ENCODE measurements at regions not wholly inside any gene's neighbourhood (a gene's known extent, or its start where the extent isn't known, plus 50 kb on each side); places are given as distances from the start of the nearest gene placed in this dataset.
"Not testable (repeated sequence)": the region's sequence is repeated elsewhere in the genome, so short reads cannot be mapped to it uniquely, and the experiment has no call there.

DNA sequence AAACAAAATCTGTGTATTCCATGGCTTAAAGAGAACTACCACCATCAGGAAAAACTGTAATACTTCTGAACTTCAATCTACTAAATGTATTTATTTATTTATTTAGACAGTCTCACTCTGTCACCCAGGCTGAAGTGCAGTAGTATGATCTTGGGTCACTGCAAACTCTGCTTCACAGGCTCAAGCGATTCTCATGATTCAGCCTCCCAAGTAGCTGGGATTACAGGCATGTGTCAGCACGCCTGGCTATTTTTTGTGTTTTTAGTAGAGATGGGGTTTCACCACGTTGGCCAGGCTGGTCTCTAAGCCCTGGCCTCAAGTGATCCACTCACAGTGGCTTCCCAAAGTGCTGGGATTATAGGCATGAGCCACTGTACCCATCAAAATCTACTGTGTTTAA lies 202.3 kb upstream of the POU1F1 start:
- DNase-seq: no peak

DNA sequence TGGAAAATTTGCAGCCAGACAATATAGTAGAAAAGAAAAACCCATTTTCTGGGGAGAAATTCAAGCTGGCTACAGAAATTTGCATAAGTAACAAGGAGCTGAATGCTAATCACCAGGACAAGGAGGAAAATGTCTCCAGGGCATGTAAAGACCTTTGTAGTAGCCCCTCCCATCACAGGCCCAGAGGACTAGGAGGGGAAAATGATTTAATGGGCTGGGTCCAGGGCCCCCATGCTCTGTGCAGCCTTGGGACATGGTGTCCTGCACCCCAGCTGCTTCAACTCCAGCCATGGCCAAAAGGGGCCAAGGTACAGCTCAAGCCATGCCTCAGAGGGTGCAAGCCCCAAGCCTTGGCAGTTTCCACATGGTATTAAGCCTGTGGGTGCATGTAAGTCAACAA lies 197.6 kb upstream of the POU1F1 start:
- no peak for DNase-seq

- peak; percentile 11 for DNase-seq
Observed at GRCh38 chr3:87468938-87469337, 192.6 kb upstream of the POU1F1 start.

DNA sequence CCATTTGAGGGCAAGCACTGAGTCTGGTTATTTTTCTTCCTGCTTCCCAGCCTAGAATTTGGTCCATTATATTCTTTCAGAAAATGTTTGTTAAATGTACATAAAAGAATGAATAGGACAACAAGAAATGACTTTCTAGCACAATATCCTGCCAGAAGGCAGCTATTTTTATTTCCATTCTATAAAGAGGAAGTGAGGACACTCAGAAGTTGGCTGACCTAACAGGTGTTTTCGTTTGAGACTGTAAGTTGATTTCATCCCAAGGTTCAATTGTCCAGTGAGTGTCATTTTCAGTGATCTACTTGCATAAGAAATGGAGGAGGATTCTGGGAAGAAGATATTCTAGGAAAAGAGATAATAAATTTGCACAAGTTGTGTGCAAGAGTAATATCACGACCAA lies 191.9 kb upstream of the POU1F1 start:
- DNase-seq: no peak

- DNase-seq: no peak
Observed at GRCh38 chr3:87462228-87462627, 185.8 kb upstream of the POU1F1 start.

GRCh38 chr3:87461443-87461842 lies 185.1 kb upstream of the POU1F1 start:
- no peak for DNase-seq

DNA sequence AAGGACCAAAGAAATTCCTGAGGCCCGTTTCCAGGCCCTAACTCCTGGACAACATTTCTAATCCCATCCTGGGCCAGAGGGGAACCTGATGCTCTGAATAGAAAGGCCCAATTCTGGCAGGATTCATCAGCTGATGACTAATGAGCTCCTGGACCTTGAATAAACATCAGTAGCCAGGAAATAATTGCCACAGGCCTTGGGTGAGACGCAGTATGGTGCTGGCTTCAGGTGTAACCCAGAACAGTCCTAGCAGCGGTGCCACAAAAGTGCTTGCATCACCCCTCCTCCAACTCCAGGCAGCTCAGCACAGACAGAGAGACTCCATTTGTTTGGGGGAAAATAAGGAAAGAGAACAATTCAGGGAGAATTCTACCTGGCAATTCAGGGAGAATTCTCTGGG lies 184.7 kb upstream of the POU1F1 start:
- no peak for DNase-seq

- no peak for DNase-seq
Observed at GRCh38 chr3:87448558-87448957, 172.2 kb upstream of the POU1F1 start.

DNA sequence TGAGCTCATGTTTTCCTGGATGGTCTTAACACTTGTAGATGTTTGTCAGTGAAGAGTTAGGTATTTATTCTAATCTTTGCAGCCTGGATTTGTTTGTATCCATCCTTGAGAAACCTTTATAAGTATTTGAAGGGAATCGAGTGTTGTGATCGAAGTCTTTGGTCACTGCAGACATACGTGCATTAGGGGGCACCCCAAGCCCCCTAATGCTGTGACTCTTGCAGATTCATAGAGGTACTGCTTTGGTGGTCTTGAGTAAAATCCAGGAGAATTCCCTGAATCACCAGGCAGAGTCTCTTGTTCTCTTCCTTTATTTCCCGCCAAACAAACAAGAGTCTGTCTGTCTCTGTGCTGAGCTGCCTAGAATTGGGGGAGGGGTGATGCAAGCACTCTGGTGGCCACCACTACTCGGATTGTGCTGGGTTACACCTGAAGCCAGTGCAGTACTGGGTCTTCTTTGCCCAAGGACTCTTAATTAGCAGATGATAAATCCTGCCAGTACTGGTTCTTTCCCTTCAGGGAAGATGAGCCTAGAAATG lies 170.5 kb upstream of the POU1F1 start:
- DNase-seq: no peak

- DNase-seq: no peak
Observed at GRCh38 chr3:87442470-87442869, 166.1 kb upstream of the POU1F1 start.

DNA sequence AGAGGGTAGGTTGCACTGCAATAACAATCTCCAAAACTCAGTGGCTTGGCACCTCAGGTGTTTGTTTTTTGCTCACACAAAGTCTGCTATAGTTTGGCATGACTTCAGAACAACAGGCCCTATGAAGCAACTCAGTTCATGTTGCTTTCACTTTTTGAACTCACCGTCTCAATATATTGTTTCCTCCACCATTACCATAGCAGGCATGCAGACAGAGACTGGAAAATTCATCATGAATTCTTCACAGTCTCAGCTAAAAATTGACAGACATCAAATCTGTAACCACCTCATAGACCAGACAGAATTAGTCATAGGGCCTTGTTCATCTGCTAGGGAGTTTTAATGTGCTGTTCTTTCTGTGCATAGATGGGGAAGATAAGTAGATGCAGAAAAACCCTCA lies 161.4 kb upstream of the POU1F1 start:
- DNase-seq: peak; percentile 44

GRCh38 chr3:87436781-87437543 lies 160.6 kb upstream of the POU1F1 start:
- DNase-seq: peak; percentile 79

DNA sequence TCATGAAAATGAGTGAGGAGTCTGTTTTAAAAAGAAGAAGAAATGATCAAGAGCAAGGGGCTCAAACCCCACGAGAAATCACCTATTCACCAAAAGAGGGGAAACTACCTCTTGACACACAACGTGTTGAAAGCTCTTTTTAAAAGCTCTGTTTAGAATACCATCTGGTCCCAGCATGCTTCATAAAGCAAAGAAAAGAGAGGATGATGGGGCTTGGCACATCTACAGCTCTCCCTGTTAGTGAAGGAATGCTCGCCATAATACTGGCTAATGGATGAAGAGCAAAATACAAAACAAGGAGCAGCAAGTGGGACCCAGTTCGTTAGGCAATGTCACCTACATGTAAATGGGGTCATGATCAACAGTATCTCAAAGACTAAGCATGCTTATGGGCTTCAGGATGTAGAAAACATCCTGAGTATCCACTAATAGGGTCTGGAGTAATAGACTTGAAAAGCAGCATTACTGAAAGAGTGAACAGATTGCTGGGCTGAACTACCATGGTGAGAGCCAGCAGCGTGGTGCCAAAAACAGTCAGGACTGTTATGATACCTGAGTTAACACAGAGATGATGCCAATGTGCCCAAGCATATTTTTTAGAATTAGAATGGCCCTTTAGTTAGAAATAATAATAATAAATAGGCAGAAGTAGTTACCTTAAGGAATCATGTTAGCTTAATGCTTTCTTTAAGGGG lies 159.7 kb upstream of the POU1F1 start:
- peak; percentile 18 for DNase-seq

DNA sequence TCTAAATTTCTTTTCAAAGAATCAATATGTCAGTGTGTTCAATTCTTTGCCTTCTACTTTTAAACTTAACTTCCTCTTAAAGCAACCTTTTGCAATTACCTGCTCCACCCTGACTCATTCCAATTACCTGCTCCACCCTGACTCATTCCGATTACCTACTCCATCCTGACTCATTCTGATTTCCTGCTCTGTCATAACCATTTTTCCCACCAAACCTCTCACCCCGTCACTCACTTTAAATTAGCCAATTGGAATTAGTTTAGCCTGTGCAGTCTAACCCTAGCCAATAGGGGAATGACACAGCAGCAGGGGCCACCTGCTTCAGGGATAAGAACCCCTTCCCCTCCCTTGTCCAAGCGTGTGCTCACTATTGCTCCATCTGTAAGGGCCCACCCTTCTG lies 157.1 kb upstream of the POU1F1 start:
- DNase-seq: not testable (repeated sequence)

DNA sequence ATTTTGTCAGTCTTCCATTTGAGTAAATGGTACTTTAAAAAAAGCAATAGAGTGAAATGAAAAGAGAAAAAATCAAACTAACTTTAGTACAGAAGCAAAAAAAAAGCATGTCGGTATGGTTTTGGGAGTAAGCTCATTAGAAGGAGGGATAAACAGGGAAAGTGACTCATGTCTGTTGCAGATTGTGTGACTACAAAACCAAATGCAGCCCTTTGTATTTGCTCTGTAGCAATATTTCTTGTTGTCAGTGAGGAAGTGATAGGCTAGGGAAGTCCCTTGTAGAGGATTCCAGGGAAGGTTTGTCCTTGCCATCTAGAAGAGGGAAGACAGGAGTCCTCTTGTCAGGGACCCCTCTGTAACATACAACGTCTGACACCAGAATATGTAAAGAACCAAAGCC lies 150.5 kb upstream of the POU1F1 start:
- peak; percentile 35 for DNase-seq

DNA sequence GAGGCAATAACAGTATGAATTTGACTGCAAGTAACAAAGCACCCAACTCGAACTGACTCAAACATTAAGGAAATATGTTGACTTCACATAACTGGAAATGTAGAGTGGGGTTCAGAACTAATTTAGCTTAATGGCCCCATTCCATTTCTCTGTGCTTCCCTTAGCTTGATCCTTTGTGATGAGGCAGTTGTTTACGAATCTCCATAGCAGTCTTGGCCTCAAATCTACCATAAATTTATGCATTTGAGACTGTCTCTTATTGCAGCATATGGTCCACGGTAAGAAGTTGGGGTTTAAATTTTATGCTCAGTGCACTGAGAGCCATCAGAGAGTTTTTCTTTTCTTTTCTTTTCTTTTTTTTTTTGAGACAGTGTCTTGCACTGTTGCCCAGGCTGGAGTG lies 148.7 kb upstream of the POU1F1 start:
- no peak for DNase-seq

DNA sequence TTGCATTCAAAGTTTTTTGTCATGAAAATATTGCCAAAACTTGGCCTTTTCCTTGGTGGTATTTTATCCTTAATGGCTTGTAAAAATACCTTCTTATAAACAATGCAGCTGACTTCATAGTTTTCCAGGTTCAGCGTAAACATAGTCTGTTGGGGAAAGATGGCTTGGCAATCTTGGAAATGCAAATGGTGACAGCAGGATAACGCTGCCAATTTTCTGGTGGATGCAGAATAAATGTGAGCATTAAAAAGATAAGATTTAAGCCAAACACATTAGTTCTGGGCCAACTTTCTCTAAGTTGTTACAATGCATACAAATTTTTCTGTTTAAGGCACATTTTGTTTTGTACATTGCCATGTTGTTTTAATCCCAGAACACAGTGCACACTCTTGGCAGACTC lies 147.0 kb upstream of the POU1F1 start:
- no peak for DNase-seq

DNA sequence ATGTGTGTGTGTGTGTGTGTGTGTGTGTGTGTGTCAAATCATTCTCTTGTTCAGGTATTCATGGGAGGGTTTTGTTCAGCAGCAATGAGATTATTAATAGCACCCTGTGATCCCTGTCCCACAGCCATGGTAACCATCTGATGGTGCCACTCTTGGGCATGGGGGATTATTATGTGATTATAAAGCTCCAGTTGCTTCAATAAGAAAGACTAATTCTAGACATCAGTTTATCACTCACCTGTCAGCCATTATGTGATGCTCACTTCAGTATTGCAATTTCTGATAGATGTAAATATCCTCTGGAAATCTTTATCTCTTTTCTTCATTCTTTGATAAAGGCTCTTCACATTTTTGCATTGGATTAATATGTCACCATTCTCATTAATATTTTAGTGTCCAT lies 145.9 kb upstream of the POU1F1 start:
- no peak for DNase-seq

DNA sequence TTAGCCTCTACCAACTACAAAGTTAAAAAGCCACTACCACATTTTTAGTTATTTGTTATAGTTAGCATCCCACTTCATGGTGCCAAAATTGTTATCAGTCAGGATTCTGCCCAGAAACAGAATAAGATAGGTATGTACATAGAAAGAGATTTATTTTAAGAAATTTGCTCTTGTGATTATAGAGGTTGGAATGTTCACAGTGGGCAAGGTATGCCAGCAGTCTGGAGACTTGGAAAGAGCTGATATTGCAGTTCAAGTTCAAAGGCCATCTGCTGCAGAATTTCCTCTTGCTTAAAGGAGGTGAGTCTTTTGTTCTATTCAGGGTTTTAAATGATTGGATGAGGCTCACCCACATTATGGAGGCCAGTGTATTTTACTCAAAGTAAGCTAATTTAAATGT lies 143.8 kb upstream of the POU1F1 start:
- DNase-seq: no peak

GRCh38 chr3:87414271-87414670 lies 137.9 kb upstream of the POU1F1 start:
- DNase-seq: peak; percentile 28

DNA sequence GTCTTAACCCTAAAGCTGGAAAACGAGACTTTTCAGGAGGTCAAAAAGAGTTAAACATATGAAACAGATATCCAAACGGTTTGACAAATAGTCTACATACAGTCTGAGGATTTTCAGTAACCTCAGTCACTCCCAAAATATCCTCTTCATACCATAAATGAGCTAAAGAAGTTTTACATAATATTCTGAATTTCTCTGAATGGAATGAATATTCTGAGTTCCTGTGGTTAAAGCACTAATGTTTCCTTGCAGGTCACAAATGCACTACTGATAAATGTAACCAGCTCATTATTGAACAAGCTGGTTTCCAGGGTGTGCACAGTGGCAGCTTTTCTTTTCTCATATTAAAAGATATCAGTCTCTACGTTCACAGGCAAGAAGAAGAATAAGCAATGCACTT lies 137.4 kb upstream of the POU1F1 start:
- peak; percentile 65 for DNase-seq

DNA sequence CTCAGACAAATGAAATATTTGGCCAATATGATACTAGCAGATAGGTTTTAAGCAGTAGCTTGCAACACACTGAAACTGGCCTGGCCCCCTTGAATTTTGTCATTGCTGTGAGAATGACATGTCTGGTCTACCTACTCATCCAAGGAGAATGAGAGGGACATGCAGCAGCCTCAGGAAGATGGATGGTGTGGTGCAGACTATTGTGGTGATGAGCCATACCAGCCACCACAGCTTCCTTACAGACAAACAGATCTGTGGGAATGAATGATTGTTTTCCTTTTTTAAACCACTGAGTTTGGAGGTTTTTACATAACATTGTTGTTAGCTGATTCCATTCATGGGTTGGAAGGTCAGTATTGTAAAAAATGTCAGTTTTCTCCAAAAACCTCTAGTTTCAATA lies 133.7 kb upstream of the POU1F1 start:
- peak; percentile 79 for DNase-seq

GRCh38 chr3:87398168-87398801 lies 121.9 kb upstream of the POU1F1 start:
- DNase-seq: no peak

DNA sequence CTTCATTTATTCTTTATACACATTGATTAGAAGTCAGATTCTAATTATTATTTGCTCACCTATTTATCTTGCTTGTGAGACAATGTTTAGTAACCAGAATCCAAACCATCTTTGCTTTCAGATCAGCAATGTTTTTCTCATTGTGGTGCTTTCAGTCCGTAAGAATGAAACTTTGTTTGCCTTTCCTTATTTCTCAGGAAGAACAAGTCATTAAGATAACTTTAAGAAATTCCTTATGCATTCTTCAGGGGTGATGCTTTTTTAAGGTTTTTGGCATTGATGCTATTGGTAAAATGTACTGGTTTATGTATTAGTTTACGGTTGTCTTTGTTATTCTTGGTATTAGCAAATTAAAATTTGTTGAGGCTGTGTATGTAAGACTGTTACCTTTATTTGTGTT lies 120.8 kb upstream of the POU1F1 start:
- peak; percentile 13 for DNase-seq

Measured in fibroblast of skin of right quadriceps (primary cell).